ENCODE measurements at regions not wholly inside any gene's neighbourhood (a gene's known extent, or its start where the extent isn't known, plus 50 kb on each side); places are given as distances from the start of the nearest gene placed in this dataset.

DNA sequence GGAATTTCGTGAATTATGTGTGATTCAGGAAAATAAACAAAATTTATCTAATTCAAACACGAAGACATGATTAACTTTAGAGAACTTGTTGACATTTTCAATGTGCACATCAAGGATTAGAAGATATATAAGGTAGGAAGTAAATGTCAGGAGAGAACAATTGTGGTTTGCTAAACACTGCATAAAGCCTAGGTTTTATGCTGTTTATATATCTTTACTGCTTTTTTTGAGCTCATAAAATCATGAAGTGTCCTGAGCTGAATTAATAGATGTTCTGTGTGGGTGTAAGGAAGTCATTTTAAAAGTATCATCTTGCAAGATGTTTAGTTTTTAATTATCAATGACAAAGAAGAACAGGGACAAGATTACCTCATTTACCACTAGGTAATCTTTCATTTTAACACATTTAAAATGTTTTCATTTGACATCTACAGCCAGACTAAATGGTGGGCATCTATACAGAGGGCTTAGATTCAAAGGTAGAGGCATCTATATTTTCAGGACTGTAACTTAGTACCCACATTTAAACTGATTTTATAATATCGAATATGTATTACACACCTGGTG lies 382.8 kb downstream of the ADAMTS20 start:
- DNase-seq, result no peak

DNA sequence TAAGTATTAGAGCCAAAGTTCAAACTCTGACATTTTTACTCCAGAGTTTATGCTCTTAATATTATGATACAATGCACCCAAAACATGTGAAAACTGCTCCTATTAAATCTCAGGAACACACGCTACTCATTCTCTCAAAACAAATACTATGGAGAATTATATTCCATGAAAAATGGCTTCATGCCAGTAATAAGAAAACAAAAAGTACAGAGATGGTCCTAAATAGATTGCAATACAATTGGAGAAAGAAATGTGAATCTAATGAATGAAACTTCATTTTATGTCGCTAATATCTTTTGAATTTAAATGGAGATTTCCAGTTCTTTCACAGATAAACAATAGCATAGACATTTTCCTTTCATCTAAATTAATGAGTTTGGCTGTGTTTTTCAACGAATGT lies 384.3 kb downstream of the ADAMTS20 start:
- DNase-seq, result no peak

DNA sequence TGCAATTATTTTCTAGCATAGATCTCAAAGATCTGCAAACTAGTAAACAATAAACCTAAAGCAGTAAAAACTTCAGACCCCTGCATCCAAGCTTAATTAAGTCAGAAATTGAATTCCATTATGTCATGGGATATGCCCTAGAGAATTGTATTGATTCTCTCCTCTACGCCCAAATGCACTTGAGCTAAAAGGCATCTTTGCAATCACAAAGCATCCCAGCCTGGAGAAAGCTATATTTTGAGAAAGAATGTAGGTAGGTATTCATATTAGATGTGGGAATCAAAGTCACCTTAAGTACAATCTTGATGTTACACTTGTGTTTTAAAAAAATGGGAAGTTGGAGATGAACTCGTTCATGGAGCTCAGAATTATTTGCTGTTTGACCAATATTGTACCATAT lies 386.7 kb downstream of the ADAMTS20 start:
- no peak for DNase-seq

GRCh38 chr12:43162138-43162537 lies 389.9 kb downstream of the ADAMTS20 start:
- DNase-seq, result no peak

- DNase-seq, result no peak
Observed at GRCh38 chr12:43159506-43159905, 392.5 kb downstream of the ADAMTS20 start.

DNA sequence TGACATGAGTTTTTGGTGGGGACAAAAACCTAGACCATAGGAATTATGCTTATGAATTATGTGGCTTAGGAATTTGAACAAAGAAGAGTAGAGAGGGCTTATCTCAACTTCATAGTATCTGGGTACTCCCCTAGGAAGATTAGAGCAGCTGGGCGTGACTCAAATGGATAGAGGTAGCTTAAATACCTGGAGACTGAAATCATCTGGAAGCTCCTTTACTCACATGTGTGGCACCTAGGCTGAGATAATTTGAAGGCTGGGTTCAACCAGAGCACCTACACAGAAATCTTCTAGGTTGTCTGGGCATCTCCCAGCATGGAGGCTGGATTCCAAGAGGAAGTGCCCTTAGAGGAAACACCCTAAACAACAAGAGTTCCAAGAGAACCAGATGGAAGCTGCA lies 393.9 kb downstream of the ADAMTS20 start:
- DNase-seq, result no peak

GRCh38 chr12:43155376-43155775 lies 396.6 kb downstream of the ADAMTS20 start:
- no peak for DNase-seq

DNA sequence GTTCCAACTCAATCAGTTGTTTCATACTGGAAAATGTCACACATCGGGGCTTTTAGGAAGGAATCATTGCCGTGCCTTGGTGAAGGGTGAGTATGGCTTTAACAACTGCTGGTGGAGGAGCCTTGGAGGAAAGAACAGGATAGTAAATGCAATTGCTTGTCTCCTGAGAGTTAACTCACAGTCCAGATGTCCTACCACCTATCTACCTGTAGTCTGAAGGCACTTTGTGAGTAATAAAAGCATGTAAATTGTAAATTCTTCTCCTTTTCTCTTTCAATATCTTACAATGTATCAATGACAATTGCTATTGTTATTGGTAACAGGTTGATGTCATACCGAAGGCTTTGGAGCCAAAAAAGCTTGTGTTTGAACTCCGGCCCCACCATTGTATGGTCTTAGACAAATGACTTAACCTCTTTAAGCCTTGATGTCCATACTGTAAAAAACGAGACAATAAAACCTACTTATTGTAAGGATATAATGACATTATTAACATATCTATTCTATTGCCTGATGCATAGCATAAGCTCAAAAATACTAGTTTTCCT lies 397.4 kb downstream of the ADAMTS20 start:
- no peak for DNase-seq

DNA sequence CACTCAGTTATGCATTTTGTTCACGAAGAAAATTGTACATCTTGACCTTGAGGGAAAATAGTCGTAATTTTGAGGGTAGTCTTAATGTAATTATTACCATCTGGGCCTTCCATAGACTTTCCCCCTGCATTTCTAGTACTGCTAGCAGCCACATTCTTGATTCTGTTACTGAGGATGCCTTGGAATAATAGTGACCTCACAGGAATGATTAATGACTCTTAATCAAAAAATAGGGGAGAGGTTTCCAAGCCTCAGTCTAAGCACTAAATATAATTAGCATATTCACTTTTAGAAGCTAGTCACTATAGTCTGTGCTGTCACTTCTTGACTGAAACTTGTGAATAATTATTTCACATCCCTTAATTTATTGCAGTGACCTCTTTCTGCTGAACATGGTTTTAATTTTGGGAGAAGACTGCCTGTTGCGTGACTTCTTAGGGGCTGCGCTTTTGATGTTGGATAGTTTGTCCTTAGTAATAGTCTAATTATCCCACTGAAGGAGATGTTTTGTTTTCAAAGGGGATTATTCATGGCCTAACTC lies 400.5 kb downstream of the ADAMTS20 start:
- no peak for DNase-seq

DNA sequence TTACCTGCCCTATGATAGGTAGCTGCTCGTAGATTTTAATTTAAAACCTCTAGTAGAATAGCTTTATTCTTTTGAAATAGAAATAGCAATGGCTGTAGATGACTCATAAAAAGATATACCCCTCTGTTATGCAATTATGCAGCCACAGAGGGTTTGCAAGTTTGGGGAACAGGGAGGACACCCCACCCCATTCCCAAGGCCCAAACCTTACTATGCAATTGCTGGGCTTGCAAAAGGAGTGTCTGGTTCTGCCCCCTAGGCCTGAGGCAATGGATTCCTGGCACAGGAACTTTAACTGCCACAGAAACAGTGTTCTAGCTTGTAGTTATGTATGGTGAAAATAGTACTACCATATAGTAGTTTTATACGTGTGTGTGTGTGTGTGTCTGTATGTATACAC lies 403.3 kb downstream of the ADAMTS20 start:
- DNase-seq, result no peak

GRCh38 chr12:43147878-43148277 lies 404.1 kb downstream of the ADAMTS20 start:
- no peak for DNase-seq

DNA sequence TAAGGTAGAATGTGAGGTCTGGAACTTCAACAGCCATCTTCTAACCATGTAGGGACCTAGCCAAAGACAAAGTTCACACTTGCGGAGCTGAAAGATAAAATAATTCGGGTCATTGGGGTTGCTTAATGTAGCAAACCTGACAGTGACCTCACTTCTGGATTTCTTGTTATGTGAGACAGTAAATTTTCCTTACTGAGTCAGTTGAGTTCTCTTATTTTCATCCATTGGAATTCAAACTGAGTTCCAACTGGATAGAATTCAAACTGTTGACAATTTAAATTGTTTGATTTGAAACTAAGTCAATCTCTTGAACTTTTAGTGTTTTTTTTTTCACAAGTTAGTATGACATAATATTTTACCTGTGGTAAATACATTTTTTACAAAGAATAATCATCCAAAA lies 406.5 kb downstream of the ADAMTS20 start:
- no peak for DNase-seq

DNA sequence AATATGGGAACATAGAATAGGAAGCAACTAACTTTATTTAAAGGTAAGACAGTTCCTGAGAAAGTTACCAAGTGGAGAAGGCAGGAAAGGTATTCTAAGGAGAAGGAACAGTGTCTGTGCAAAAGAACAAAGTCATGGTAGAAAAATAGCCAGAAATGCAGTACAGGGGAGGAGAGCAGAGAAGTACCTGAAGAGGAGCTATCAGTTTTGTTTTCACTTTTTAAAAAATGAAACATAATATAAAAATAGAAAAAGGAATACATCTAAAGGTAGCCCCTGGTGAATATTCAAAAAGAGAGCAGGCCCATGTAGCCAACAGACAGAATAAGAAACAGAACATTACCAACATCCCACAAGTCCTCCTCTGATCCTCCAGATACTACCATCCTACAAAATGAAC lies 408.7 kb downstream of the ADAMTS20 start:
- DNase-seq, result no peak

DNA sequence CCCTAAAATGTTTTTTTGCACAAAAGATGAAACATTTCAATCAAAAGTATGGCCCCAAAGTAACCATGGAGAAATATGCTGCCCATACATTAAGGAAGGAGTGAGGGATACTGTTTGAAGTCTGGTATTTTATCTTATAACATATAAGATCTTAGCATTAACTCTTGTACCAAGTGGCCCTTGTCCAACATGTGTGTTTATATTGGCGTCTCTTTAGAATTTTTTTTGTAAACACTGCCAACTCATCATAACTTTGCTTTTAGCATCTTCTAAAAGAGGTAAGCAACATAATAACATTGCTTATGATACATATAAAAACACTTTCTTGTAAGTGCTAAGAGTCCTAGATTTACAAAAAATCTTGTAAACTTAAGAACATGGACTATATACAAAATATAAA lies 419.7 kb downstream of the ADAMTS20 start:
- no peak for DNase-seq

- no peak for DNase-seq
Observed at GRCh38 chr12:43131301-43131700, 420.7 kb downstream of the ADAMTS20 start.

- DNase-seq, result no peak
Observed at GRCh38 chr12:43127886-43128549, 424.0 kb downstream of the ADAMTS20 start.

GRCh38 chr12:43126652-43127375 lies 425.2 kb downstream of the ADAMTS20 start:
- no peak for DNase-seq

GRCh38 chr12:43123461-43123860 lies 428.5 kb downstream of the ADAMTS20 start:
- no peak for DNase-seq

DNA sequence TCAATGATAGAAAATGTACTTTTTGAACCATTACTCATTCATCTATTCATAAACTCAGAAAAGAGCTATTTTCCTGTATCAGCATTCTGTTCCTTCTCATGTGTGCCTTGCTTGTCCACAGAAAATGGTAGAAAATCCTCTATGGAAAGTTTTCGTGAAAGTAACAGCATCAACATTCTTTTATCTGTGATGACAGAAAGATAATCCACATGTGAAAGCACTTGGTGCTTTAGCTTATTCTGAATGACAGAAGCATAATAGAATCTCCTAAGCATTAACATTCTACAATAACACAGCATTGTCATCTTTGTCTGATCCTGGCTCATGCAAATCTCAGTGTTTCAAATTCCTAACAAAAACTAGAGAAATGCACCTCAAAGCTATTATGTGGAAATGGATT lies 431.9 kb downstream of the ADAMTS20 start:
- no peak for DNase-seq

- no peak for DNase-seq
Observed at GRCh38 chr12:43118881-43119280, 433.1 kb downstream of the ADAMTS20 start.

- DNase-seq, result no peak
Observed at GRCh38 chr12:43118234-43118633, 433.8 kb downstream of the ADAMTS20 start.

DNA sequence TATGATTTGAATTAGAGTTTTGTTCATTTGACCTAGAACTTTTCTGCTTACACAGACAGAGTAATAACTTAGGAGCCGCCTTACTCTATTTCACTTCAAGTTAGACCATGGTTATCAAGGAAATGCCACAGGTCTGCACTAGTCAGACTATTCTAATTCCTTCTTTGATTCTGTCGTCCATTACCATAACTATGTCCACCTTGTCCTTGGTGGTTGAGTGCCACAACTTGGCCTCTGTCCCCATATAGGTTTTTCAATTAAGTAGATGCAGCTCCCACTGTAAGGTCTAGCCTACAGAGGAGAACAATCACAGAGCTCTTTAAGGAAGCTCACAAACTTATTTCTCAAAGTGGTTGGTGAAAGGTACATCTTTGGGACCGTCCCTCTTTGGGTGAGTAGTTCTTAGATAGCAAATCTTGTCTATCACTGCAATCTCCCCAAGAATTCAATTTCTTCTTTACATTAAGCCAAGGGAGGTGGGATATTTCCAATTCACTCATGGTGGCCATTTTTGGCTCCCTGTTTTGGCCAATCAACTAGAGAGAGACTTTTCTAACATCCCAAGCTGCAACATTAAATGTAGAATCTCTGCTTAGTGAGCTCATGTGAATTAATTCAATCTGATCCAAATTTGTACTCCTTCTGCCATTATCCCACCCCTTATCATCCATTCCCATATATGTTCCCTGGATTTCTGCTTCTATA lies 434.6 kb downstream of the ADAMTS20 start:
- DNase-seq, result no peak
